Right lobe of liver (tissue), 4 donors: ENCODE measurements at regions not wholly inside any gene's neighbourhood (a gene's known extent, or its start where the extent isn't known, plus 50 kb on each side); places are given as distances from the start of the nearest gene placed in this dataset.

ENCODE experiments used
- POLR2A ChIP-seq: fragments of 450-650 bp; IDR thresholded peaks from one replicate; pipeline ENCODE4 v1.6.1; 2017; ENCODE audit warnings: antibody characterized with exemption, mild to moderate bottlenecking
- TF ChIP-seq, protein P1 (sequence below), 4 donors: fragments of 200-600 bp in 3 of 4; fragments of 450-650 bp in 1 of 4; IDR thresholded peaks; one replicate each; pipeline versions ENCODE4 v1.5.1 to v1.8.0; 2016 to 2022; ENCODE audit warnings: antibody characterized with exemption in 4 of 4, mild to moderate bottlenecking in 2 of 4
- donor health status: DM: no; HTN: no; CAD: no.
- donor health status: DM: no; HTN: no; CAD: no.
- donor health status: DM: no; HTN: yes; CAD: no.

DNA sequence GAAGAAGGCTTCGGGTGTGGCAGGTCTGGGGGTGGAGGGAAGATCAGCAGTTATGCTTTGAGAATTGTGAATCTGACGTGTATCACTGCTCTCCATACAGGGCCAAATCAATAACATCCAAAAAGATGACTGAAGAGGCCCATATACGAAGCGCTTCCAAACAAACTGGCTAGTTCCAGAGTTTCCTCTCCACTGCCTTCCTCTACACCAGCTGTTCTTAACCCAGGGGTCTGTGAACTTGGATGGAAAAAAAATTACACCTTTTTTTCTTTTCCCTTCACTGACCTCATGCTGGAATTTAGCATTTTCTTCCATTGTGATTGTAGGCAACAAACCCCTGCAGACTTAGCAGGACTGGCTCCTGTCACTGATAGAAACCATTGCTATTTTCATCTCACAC is 77.1 kb upstream of the NBL1 start:
- TF ChIP-seq, protein P1, sequence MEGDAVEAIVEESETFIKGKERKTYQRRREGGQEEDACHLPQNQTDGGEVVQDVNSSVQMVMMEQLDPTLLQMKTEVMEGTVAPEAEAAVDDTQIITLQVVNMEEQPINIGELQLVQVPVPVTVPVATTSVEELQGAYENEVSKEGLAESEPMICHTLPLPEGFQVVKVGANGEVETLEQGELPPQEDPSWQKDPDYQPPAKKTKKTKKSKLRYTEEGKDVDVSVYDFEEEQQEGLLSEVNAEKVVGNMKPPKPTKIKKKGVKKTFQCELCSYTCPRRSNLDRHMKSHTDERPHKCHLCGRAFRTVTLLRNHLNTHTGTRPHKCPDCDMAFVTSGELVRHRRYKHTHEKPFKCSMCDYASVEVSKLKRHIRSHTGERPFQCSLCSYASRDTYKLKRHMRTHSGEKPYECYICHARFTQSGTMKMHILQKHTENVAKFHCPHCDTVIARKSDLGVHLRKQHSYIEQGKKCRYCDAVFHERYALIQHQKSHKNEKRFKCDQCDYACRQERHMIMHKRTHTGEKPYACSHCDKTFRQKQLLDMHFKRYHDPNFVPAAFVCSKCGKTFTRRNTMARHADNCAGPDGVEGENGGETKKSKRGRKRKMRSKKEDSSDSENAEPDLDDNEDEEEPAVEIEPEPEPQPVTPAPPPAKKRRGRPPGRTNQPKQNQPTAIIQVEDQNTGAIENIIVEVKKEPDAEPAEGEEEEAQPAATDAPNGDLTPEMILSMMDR (IDR thresholded peaks at IDR 0.05) = no peak
- no peak for TF ChIP-seq POLR2A
